HCEC 1CT (cell line): ENCODE measurements at regions not wholly inside any gene's neighbourhood (a gene's known extent, or its start where the extent isn't known, plus 50 kb on each side); places are given as distances from the start of the nearest gene placed in this dataset.

Experiments
- DNase-seq: peaks from one replicate; pipeline ENCODE4 v3.0.0-alpha.2; 2017

GRCh38 chr1:109824349-109825115, 60.8 kb upstream of the EPS8L3 start:
- no peak for DNase-seq

DNA sequence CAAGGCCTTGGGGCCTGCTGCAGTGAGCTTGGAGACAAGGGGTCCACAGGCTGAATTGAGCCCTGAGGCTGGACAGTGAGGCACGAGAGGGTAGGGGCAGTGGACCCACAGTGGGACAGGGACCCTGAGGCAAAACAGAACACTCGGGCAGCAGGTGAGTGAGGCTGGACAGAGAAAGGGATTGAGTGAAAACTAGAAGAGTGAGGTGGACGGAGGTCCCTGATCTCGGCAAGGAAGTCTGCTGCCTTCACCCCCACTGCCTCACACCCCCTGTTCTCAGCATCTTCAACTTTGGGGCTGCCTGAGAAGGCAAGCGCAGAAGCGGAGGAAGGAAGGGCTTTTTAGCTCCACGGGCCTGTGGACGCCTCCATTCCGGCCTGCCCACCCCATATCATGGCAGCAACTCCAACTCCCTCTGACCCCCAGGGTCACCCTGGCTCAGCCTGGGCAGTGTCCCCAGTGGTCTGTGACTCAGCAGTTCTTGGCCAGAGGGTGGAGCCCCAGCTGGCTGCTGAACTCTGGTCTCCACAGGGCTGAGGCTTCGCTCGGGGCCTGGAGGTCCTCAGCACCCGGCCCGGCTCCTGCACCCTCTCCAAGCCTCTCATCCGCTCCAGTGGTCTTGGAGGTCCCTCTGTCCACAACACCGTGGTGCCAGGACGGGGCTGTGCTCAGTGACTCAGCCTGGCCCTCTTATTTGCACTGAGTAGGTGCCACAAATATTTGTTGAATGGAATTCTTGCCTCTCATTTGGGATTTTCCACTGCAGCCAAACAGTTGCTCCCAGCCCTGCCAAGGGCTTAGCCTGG, 60.0 kb upstream of the EPS8L3 start:
- DNase-seq, result peak; percentile 64

DNA sequence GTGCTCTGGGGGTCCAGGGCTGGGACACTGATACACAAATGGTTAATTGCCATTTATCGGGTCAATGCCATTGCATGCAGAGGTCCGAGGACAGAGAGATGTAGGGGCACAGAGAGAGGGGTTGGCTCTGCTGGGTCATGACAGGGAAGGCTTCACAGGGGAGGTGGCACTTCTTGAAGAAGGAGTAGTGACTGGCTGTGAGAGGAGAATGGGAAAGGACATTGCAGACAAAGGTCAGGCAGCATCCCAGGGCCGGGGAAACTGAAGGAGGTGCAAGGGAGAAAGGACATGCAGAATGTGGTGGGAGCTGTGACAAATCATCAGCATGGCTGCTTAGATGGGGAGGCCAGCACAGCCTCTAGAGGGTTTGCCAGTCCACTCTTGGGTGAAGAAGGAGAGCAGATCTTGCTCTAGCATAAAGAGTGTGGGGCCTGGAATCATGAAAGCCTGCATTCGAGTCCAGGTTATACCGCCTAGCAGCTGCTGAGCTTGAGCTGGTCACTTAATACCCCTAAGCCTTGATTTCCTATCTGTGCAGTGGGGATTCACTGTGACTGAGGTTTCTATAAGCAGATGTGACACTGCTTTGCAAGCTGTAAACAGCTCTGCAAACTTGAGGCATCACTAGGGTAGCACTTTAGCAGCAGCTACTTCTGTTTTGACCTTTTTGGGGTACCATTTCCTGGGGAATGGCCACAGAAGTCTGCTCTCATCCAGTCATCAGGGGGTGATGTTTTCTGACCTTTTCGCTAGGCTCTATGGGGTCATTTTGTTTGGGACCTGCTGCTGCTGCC, 59.2 kb upstream of the EPS8L3 start:
- DNase-seq, result no peak

DNA sequence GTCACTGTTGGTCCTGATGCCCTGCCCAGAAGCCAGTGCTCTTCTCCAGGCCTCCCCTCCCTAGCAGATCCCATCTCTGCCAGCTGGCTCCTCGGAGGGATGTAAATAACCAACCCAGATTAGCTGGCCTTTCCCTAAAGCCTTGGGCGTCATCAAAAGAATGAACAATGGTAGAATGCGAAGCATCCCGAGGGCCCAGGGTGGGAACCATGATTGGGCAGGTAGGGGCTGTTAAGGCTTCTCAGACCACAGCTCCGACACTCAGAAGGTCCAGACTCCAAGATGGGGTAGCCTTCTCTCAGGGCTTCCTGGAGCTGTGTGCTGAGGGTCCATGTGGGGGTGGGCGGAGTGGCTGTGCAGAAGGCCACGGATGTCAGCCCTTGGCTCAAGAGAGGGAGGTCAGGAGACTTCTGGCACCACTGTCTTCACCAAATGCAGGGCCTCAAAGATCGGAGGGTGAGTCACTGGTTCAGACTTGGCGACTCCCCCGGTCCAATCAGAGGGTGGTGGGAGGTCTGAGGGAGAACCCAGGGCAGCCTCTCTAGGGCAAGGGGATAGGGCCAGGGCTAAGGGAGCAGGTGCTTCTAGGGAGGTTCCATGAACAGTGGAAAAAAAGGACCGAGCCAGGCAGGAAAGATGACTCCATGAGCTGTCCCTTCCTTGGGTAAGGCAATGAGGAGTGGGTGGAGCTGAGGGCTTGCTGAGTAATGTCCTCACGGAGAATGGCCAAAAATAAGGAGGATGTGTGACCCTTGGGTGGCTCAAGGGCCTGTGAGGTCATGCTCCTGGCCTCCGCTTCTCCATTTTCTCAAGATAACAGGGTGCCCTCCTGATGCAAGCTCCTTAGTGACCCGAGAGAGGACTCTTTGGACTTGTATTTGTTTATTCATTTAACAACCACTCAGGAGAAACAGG, 58.4 kb upstream of the EPS8L3 start:
- peak; percentile 82 for DNase-seq

DNA sequence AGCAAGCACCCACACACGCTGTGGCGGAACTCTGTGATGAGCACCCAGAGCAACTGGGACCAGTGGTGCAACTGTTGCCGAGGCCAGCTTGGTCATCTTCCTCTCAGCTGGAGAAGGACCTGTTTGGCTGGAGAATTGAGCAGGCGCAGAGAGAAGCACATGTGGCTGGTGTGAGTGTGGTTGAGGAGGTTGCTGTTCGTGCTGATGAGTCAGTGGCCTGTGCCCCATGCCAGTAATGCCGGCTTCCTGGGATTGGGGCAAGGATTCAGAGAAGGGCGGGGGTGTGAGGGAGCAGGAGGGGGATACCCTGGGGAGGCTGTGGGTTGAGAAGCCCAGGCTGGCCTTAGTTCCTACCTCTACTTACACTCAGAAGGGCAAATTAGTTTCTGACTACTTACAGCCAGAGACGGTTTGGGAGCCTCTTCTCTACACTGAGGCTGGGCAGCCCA, 57.5 kb upstream of the EPS8L3 start:
- peak; percentile 98 for DNase-seq

DNA sequence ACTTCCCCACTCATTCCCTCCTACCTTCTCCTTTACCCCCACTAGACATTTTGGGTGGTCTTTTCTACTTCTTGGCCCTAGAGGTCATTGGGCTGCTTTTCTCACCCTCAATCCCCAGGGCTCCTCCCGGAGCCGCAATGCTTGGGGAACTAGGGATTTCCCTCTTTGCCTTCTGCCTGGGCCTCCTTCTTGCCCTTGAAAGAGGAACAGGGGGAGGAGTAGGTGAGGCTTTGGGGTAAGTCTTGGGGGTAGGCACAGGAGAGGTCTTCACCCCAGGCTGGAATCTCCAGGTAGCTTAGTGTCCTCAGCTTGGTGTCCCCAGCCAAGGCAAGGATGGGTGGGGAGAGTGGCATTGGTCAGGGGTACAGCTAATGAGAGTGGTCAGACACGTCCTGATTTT, 56.2 kb upstream of the EPS8L3 start:
- no peak for DNase-seq

GRCh38 chr1:109818988-109819764, 55.5 kb upstream of the EPS8L3 start:
- no peak for DNase-seq

GRCh38 chr1:109818271-109818987, 54.7 kb upstream of the EPS8L3 start:
- DNase-seq, result no peak

- DNase-seq, result no peak
These were observed 54.2 kb upstream of the EPS8L3 start for GRCh38 chr1:109817881-109818270.

- DNase-seq, result no peak
These were observed 53.3 kb upstream of the EPS8L3 start for GRCh38 chr1:109816975-109817535.

- no peak for DNase-seq
These were observed 52.6 kb upstream of the EPS8L3 start for GRCh38 chr1:109816175-109816811.

DNA sequence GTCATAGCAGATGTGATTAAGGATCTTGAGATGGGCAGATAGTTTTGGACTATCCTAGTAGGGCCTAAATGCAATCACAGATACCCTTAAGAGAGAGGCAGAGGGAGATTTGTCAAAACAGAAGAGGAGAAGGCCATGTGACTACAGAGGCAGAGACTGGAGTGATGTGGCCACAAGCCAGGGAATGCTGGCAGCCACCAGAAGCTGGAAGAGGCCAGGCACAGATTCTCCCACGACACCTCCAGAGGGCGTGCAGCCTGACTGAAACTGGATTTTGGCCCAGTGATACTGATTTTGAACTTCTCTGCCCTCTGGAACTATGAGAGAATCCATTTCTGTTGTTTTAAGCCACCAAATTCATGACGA, 52.1 kb upstream of the EPS8L3 start:
- no peak for DNase-seq

DNA sequence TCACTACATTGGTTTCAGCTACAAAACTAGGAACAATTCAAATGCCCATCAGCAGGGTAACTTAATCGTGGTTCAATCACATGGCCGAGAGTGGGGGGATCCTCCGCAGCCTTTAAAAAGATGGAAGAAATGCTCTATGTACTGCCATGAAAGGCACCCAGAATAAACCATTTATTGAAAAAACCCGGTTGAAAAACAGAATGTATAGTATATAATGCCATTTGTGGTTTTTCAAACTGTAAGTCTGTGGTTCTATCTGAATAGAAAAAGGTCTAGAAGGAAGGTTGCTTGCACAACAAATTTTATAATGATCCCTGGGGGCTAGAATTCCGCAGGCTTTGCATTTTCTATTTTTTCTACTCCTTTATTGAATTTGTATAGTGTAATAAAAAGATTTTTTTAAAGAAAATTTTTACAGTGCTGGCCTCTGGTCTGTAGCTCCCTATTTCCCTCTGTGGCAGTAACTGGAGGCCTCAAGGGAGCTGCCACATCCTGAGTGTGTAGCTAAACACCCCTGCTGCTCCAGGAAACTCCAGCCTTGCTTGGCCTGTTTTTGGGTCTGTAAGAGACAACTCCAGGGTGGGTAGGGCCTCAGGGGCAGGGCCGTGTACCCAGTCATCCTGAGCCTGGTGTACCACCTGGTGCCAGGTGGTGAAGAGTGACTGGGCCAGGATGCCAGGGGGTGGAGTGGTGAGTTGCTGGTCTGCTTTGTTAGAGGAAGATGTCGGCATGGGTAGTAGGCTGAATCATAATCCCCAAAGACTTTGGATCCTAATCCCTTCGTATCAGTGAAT, 51.5 kb upstream of the EPS8L3 start:
- DNase-seq, result no peak

GRCh38 chr1:109814223-109814622, 50.5 kb upstream of the EPS8L3 start:
- DNase-seq, result no peak
